HG02571 (cell line): ENCODE measurements at regions not wholly inside any gene's neighbourhood (a gene's known extent, or its start where the extent isn't known, plus 50 kb on each side); places are given as distances from the start of the nearest gene placed in this dataset.
A peak's percentile ranks its signal among the peaks of the same experiment; 100 is the strongest.
"Not testable (repeated sequence)": the region's sequence is repeated elsewhere in the genome, so short reads cannot be mapped to it uniquely, and the experiment has no call there.

Experiments
- ATAC-seq: cut with Tn5 transposase; IDR thresholded peaks from one replicate; pipeline ENCODE4 v1.9.1; 2021; ENCODE audit warnings: mild to moderate bottlenecking, moderate library complexity; ENCODE audit not compliant: unreplicated experiment

DNA sequence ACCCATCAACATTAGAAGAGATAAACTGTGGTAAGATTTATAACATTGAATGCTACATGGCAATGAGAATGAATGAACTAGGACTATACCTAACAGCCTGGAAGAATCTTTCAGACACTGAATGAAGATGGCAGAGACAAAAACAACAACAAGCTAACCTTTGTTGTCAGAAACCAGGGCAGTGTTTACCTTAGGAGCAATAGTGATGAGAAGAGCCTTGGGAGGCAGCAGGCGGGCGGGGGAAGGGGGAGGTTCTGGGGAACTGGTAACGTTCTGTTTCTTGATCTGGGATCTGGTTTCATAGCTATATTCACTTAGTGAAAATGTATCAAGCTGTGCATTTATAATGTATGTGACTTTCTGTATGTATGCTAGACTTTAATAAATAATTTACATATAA, 139.0 kb upstream of the TNRC6C start:
- no peak for ATAC-seq

DNA sequence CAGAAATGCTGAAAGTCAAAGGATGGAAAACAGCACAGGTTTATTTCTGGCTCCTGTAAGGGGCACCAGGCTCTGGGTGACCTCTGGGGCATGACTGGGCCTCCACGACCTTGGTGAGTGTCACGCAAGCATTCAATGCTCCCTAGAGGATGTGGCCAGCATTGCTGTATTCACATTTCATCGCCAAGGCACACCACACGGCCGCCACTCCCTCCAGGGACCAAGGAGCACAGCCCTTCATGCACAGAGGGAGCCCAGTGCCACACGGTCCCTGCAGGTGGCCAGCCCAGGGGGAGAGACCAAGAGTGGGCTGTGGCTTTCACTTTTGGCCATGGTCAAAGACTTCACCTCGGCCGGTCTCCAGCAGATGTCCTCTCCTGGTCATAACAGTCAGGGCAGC, 137.4 kb upstream of the TNRC6C start:
- no peak for ATAC-seq

DNA sequence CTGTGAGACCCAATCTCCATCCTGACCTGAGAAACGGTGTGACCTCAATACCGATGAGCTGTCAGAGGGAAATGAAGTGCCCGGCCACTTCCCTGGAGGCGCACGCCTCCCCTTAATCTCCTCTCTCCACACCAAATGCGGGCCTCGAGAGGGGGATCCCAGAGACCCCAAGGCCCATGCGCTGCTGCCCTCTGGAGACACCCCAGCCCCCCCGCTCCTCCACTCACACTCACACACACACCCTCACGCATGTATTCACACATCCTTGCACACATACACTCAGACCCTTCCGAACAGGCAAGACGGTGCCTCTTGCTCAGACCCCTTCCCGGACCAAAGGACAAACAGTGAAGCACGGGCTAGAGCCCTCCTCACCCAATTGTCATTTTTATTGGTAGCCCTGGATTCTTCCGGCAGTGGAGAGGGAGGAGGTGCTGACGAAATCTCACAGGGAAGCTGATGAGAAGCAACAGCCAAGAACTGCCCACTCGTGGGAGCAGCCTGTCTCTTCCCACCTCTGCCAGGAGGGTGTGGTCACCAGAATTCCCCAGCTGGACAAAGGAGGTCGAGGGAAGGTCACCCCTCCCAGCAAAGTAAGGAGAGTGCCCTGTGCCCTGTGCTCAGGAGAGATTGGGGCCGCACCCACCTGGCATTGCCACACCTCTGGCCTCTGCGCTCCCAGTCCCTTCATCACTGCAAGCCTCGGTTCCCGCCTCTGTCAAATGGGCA, 136.0 kb upstream of the TNRC6C start:
- ATAC-seq, result no peak

DNA sequence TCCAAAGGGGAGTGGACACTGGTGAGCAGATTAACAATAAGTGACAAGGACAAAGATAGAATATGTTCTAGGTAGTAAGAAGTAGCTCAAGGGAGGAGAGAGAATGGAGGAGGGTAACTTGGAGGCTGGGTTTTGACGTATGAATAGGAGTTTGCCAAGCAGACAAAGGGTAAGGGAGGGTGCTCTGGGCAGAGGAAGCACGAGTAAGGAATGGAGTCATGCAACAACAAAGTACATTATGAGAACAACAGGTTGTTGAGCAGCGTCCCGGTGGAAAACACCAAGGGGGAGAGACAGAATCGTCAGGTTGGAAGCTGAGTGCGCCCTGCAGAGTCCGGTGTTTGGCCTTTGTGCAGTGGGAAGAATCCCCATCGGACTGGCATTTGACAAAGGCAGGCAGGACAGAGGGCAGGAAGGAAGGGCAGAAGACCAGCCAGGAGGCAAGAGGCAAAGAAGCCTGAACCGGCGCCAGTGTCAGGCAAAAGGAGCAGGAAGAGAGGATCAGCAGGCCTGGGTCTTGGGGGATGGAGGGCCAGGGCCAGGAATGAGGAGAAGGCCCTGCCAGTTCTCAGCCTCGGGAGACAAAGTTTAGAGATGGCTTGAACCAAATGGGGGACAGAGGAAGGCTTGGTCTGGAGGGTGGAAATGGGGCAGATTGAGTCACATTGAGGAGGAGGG, 134.3 kb upstream of the TNRC6C start:
- no peak for ATAC-seq

DNA sequence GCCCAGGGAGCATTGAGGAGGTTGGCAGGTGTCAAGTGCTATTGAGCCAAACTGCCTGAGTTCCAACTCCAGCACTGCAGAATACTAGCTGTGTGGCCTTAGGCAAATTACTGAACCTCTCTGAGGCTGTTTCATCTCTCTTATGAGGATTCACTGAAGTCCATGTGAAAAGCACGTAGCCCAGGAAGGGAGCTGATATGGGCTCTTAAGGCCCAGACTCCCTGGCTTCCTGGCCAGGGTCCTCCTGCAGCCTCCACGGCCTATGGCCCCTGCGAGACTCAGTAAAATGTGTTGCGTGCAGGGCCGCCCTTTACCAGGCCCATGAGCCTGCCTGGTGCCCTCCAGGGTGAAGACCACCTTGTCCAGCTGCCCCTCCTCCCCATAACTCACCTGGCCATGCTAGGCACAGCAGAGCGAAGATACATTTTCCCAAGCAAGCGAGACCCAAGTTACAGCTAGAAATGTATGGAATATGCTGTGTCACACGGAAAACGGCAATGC, 133.7 kb upstream of the TNRC6C start:
- no peak for ATAC-seq

DNA sequence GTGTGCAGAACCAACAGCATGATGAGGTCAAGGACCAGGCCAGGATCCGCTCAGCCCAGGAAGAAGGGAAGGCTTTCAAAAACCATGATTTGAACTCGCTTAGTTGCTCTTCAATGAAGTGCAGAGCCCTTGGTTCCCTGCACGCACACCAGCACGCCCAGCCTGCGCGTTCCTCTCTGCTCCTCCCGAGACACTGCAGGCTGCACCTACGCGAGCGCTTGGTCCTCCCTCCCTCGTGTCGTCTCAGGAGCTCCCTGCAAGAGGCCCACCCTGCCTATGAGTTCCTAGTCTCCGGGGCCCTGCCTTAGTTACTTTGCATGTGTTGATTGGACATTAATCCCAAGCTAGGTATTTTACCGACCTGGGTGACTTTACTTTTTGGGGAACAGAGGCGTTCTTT, 132.9 kb upstream of the TNRC6C start:
- no peak for ATAC-seq

DNA sequence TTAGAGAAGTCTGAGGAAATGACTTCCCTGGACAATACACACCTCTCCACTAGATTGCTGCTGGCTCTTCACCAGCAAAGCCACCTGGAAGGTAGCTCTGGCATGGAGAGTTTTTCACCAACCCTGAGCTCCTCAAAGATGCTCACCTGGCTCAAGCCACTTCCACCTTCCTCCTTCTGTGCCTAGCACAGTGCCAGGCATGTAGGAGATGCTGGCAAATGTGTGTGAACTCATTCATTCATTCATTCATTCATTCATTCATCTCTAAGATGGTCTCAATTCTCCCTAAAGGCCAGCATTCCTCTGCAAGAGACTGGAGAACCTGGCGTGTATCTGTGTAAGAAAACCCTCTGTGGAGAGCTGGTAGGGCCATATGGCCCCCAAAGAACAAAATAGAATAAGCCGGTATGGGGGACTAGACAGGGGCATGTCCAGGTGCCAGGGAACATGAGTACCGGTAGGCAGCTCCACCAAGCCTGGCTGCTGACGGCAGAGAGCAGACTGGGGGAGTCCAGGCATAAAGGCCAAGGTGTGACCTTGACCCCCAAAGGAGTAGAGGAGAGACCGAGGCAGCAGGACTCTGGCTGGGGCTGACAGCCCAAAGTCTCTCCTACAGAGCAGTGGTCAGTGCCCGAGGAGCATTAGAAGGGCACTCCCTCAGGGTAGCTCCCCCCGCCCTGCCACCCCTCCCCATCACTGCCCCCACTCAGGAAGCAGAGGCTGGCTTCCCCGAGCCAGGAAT, 132.2 kb upstream of the TNRC6C start:
- ATAC-seq, result no peak

DNA sequence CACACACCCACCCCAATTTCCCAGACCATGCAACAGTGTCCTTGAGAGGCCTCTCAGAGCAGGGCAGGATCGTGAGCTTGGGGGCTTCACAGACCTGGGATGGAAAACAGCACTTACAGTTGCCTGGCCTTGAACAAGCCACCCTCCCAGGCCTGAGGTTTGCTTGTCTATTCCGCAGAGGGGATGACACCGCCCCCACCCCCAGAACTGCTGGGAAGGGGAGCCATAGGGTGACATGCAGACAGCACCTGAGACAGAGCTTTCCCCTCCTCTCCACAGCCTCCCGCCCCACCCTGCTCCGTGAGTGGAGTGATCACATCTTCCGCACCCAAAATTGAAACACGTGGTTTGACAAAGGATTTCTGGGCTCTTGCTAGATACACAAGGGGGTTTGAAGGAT, 131.5 kb upstream of the TNRC6C start:
- ATAC-seq, result no peak

DNA sequence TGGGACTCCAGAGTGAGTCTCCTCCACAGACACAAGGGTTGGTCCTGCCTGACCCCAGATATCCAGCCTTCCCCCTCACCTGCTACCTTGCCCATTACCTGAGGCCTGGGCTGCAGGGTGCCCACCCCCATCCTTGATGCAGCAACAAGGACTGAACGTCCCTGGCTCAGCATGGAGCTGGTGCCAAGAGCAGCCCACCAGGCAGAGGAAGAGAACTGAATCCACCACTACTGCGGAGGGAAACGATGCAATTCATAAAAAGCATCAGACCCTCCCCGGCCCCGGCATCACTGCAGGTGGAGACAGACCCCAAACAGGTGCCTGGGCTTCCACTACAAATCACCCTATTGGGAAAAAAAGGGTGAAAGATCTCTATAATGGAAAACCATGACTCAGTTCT, 131.0 kb upstream of the TNRC6C start:
- no peak for ATAC-seq

DNA sequence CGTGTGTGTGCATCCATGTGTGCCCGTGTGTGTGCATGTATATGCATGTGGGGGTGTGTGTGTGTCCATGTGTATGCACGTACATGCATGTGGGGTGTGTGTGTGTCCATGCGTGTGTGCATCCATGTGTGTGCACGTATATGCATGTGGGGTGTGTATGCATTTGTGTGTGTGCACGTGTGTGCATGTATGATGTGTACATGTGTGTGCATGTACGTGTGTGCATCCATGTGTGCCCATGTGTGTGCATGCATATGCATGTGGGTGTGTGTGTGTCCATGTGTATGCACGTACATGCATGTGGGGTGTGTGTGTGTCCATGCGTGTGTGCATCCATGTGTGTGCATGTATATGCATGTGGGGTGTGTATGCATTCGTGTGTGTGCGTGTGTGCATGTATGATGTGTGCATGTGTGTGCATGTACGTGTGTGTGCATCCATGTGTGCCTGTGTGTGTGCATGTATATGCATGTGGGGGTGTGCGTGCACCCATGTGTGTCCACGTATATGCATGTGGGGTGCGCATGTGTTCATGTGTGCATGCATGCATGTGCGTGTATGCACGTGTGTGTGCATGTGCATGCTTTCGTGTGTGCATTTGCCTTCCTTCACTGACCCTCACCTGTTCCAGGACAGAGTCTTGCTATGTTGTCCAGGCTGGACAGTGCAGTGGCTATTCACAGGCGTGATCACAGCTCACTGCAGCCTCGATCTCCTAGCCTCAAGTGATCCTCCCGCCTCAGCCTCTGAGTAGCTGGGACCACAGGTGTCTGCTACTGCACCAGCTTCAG, 129.6 kb upstream of the TNRC6C start:
- ATAC-seq, result no peak

DNA sequence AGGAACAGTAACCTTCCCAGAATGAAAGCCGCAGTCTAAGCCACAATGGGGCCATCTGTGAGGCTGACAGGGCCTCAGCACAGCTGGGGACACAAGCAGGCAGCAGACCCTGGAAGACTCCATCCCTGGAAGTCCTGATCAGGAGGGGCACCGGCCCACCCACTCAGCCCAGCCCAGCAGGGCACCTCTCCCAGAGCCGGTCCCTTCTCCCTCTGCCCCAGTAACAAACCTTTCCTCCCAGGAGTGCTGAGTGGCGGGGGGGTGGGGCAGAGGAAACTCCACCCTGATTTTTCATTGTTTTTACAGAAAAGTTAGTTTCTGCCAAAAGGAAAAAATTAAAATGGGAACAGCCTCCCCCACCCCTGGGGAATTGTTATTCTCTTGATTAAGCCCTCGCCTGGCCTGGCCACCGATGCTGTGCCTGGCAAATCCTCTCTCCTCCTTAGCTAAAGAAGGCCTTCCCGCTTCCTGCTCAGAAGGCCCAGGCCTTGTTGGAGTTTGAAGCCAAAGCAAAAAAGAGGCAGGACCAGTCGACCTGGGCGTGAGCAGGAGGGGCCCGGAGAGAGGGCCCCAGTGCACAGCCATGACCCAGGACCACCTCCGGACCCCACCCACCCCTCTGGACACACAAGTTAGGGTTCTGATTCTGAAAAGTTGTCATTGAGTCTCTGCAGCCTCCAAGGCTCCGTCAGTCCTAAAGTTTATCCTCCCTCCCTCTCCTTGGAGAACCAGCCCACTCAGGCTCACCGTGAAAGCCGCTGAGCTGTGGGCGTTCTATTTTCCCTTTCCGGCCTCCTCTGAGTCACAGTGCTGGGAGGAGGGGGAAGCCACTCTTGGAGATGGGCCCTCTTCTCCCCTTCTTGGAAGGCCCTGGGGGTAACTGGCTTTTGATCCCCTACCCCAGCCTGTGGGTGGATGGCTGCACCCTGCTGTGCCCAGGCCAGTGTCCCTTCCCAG, 128.4 kb upstream of the TNRC6C start:
- no peak for ATAC-seq

DNA sequence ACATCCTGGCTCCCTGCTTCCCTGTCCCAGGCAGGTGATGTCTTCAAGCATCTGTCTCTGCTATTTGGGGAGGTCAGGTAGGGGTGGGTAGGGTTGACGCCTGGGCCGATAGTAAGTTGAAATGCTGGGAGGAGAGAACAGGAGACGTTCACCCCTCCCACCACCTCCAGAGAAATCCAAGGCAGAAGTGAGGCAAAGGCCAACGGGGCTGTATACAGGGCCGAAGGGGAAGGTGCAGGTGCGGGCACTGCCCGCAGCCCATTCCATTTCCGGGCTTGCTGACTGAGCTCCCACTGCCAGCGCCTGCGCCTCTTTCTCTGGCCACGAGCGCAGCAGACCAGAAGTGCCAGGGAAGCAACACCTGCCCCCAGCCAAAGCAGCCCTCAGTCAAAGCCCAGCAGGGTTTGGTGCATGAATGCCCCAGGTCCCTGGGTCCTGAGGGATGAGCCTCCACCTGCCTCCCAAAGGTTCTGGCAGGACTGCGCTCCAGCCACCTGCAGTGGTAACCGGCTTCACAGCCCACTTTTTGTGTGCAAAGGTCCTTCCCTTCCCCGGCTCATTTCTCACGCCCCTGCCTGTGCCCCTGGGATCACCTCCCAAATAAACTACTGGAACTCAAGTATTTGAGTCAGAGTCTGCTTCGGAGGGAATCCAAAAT, 127.6 kb upstream of the TNRC6C start:
- no peak for ATAC-seq

DNA sequence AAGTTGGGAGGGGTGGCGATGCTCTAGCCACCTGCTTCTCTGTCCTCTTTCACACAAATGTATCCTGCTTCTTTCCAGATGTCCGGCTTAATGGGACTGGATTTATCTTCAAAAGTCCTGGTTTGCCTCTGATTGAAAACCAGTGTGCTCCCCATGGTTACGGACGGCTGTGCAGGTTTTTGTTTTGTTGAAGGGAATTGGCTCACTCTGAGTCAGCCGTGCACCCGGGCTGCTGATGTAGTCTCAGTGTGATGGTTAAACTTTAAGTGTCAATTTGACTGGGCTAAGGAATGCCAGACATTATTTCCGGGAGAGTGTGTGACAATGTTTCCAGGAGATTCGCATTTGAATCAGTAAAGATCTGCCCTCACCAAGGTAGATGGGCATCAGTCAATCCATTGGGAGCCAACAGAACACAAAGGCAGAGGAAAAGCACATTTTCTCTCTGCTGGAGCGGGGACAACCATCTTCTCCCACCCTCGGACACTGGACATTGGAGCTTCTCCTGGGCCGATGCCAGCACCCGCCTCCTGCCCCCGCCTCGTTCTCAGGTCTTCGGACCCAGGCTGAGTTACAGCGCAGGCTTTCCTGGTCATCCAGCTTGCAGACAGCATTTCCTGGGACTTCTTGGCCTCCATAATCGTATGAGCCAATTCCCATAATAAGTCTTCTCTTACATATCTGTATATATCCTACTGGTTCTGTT, 126.9 kb upstream of the TNRC6C start:
- ATAC-seq, result no peak

DNA sequence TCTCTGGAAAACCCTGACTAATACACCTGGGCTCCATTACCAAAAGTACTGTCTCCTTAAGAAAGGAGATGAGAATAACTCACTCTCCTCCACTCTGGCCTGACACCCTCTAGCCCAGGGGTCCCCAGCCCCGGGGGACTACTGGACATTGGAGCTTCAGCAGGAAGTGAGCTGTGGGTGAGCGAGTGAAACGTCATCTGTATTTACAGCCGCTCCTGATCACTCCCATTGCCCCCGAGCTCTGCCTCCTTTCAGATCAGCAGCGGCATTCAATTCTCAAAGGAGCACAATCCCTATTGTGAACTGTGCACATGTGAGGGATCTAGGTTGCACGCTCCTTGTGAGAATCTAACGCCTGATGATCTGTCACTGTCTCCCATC, 126.3 kb upstream of the TNRC6C start:
- no peak for ATAC-seq

DNA sequence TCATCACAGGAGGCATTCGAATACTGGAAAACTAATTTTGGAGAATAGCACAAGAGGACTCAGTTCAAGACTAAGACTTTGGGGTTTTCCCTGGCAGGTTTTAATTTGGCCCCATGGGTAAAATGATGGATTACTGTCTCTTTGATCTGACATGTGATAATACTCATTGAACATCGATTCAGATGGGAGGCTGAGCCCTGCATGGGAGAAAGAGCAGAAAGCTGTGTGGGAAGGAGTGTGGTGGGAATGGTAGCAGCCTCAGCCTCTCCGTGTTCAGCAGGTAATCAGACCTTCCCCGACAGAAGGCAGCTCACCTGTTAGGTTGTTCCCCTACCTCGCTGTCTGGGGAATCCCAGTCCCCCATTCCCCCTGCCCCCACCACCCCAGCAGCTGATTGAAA, 124.7 kb upstream of the TNRC6C start:
- ATAC-seq, result no peak

DNA sequence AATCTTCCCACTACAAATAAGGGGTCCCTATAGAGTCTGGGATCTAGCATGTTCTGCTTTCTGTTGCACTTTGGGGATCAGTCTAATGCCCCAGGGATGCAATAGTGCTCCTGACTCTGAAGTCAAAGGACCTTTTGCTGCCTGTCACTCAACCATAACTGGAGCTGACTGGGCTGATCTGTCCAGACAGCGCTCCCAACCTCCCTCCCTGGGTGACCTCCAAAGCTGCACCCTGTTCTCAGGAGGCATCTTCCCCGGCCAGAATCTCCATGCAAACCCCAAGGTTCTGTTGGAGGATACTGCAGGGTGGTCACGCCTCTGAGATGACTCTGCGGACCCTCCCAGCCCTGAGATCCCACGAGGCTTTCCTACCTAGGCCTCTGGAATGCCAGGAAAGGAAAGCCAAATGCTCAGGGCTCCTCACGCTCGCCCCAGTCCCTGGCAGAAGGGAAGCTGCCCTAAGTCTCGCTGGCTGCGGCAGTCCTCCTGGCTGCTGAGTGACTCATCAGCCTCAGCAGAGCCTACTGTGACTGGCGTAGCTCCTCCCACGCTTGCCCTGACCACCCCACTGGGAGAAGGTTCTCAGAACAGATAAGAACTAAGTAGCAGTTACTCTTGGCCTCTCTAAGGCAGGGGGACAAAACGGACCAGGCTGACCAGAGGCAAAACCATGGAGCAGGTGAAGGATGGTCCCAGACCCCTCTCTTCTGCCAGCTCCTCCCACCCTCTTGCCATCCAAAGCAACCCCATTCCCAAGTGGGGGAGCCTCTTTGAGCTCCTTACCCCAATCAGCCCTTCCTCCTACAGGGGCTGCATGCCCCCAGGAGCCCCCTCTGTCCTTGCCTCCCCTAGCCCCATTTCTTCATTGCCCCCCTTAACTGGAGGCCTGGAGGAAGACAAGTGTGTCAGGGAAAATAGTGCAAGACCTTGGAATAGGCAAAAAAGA, 124.1 kb upstream of the TNRC6C start:
- ATAC-seq, result peak; percentile 58

DNA sequence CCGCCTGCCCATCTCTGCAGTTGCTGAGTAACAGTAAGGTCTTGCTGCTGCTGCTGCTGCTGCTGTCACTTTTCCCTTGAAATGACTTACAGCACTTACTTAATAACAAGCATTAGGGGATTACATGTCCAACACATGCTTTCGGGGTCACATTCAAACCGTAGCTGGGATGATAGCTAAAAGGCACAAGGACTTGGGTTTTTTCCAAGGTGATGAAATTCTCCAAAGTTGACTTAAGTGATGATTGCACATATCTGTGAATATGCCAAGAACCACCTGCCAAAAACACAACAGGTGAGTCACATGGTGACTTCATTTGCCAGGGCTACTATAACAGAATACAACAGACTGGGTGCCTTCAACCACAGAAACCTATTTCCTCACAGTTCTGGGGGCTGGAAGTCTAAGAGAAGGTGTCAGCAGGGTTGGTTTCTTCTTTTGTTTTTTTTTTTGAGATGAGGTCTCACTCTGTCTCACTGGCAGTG, 121.9 kb upstream of the TNRC6C start:
- ATAC-seq, result no peak

DNA sequence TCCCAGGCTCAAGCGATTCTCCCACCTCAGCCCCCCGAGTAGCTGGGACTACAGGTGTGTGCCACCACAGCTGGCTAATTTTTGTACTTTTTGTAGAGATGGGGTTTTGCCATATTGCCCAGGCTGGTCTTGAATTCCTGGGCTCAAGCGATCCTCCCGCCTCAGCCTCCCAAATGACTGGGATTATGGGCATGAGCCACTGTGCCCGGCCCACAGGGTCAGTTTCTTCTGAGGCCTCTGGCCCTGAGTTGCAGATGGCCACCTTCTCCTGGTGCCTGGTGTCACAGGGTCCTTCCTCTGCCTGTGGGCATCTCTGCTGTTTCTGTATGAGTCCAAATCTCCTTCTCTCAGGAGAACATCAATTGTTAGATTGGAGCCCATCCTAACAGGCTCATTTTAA, 121.4 kb upstream of the TNRC6C start:
- not testable (repeated sequence) for ATAC-seq
